ENCODE measurements at regions not wholly inside any gene's neighbourhood (a gene's known extent, or its start where the extent isn't known, plus 50 kb on each side); places are given as distances from the start of the nearest gene placed in this dataset.

- no peak overlapping the region for H3K27ac Mint-ChIP-seq
- H3K4me3 Mint-ChIP-seq: no peak overlapping the region
- ATAC-seq (replicated peaks in 1 of 2) (no peak), DNase-seq (no peak)
- H3K4me1 Mint-ChIP-seq (ENCODE audit: low read depth): no peaks in the 10 kb centered on the region
- H3K36me3 Mint-ChIP-seq (ENCODE audit: insufficient read depth in 2 of 2): no peaks in the 10 kb centered on the region
- peaks cover 2% of the 10 kb centered on the region in 2 donors for H3K9me3 Mint-ChIP-seq
- H3K27me3 Mint-ChIP-seq (ENCODE audit: low read depth): no peaks in the 10 kb centered on the region
These were observed 102.1 kb upstream of the SPHKAP start for GRCh38 chr2:228283491-228284171.

- Mint-ChIP-seq H3K27me3 (ENCODE audit: low read depth) (no peaks in the 10 kb centered on the region), H3K4me3 (no peak overlapping the region), H3K4me1 (ENCODE audit: low read depth) (no peaks in the 10 kb centered on the region), H3K36me3 (ENCODE audit: insufficient read depth in 2 of 2) (no peaks in the 10 kb centered on the region), H3K27ac (no peak overlapping the region), H3K9me3 (peaks cover 2 to 4% of the 10 kb centered on the region in 2 donors)
- ATAC-seq (replicated peaks in 1 of 2): no peak
- no peak for DNase-seq
These were observed 100.9 kb upstream of the SPHKAP start for GRCh38 chr2:228282376-228282775.

- no peak overlapping the region for H3K4me3 Mint-ChIP-seq
- no peak for DNase-seq
- H3K27ac Mint-ChIP-seq: no peak overlapping the region
- H3K9me3 Mint-ChIP-seq: peaks cover 0 to 2% of the 10 kb centered on the region in 2 donors
- no peaks in the 10 kb centered on the region for H3K36me3 Mint-ChIP-seq (ENCODE audit: insufficient read depth in 2 of 2)
- ATAC-seq (replicated peaks in 1 of 2): no peak
- H3K27me3 Mint-ChIP-seq (ENCODE audit: low read depth): no peaks in the 10 kb centered on the region
- no peaks in the 10 kb centered on the region for H3K4me1 Mint-ChIP-seq (ENCODE audit: low read depth)
These were observed 91.7 kb upstream of the SPHKAP start for GRCh38 chr2:228273159-228273558.

- DNase-seq (no peak), ATAC-seq (replicated peaks in 1 of 2) (no peak)
- no peaks in the 10 kb centered on the region for H3K36me3 Mint-ChIP-seq (ENCODE audit: insufficient read depth in 2 of 2)
- H3K27me3 Mint-ChIP-seq (ENCODE audit: low read depth): no peaks in the 10 kb centered on the region
- peaks cover 0 to 3% of the 10 kb centered on the region in 2 donors for H3K9me3 Mint-ChIP-seq
- H3K4me1 Mint-ChIP-seq (ENCODE audit: low read depth): no peaks in the 10 kb centered on the region
- H3K27ac Mint-ChIP-seq: no peak overlapping the region
- no peak overlapping the region for H3K4me3 Mint-ChIP-seq
These were observed 87.9 kb upstream of the SPHKAP start for GRCh38 chr2:228269351-228269750.

GRCh38 chr2:228268756-228269155 lies 87.3 kb upstream of the SPHKAP start:
- H3K27ac Mint-ChIP-seq: no peak overlapping the region
- no peak for DNase-seq
- ATAC-seq (replicated peaks in 1 of 2): no peak
- no peaks in the 10 kb centered on the region for H3K27me3 Mint-ChIP-seq (ENCODE audit: low read depth)
- no peaks in the 10 kb centered on the region for H3K36me3 Mint-ChIP-seq (ENCODE audit: insufficient read depth in 2 of 2)
- no peak overlapping the region for H3K4me3 Mint-ChIP-seq
- peaks cover 0 to 3% of the 10 kb centered on the region in 2 donors for H3K9me3 Mint-ChIP-seq
- H3K4me1 Mint-ChIP-seq (ENCODE audit: low read depth): no peaks in the 10 kb centered on the region

GRCh38 chr2:228268301-228268700 lies 86.8 kb upstream of the SPHKAP start:
- Mint-ChIP-seq H3K4me1 (ENCODE audit: low read depth) (no peaks in the 10 kb centered on the region), H3K36me3 (ENCODE audit: insufficient read depth in 2 of 2) (no peaks in the 10 kb centered on the region), H3K4me3 (no peak overlapping the region), H3K27ac (no peak overlapping the region), H3K9me3 (peaks cover 0 to 3% of the 10 kb centered on the region in 2 donors), H3K27me3 (ENCODE audit: low read depth) (no peaks in the 10 kb centered on the region)
- DNase-seq (no peak), ATAC-seq (replicated peaks in 1 of 2) (no peak)

GRCh38 chr2:228263156-228263555 lies 81.7 kb upstream of the SPHKAP start:
- Mint-ChIP-seq H3K4me1 (ENCODE audit: low read depth) (no peaks in the 10 kb centered on the region), H3K4me3 (no peak overlapping the region), H3K27me3 (ENCODE audit: low read depth) (no peaks in the 10 kb centered on the region), H3K36me3 (ENCODE audit: insufficient read depth in 2 of 2) (no peaks in the 10 kb centered on the region), H3K27ac (no peak overlapping the region), H3K9me3 (peaks cover 5 to 8% of the 10 kb centered on the region in 2 donors)
- ATAC-seq (replicated peaks in 1 of 2): peak in 1 of 2 donors; percentile 70
- no peak for DNase-seq

- ATAC-seq (replicated peaks in 1 of 2) (no peak), DNase-seq (no peak)
- H3K4me3 Mint-ChIP-seq: no peak overlapping the region
These were observed 80.1 kb upstream of the SPHKAP start for GRCh38 chr2:228261546-228261945.

GRCh38 chr2:228257379-228257778 lies 75.9 kb upstream of the SPHKAP start:
- H3K36me3 Mint-ChIP-seq (ENCODE audit: insufficient read depth in 2 of 2): no peaks in the 10 kb centered on the region
- no peak for ATAC-seq (replicated peaks in 1 of 2)
- no peak for DNase-seq
- H3K4me1 Mint-ChIP-seq (ENCODE audit: low read depth): no peaks in the 10 kb centered on the region
- H3K4me3 Mint-ChIP-seq: no peak overlapping the region
- H3K27ac Mint-ChIP-seq: no peak overlapping the region
- peaks cover 5% of the 10 kb centered on the region in 2 donors for H3K9me3 Mint-ChIP-seq
- H3K27me3 Mint-ChIP-seq (ENCODE audit: low read depth): no peaks in the 10 kb centered on the region

More at GRCh38 chr2:228261546-228261945, 80.1 kb upstream of the SPHKAP start:
- Mint-ChIP-seq H3K27ac (no peak overlapping the region), H3K36me3 (ENCODE audit: insufficient read depth in 2 of 2) (no peaks in the 10 kb centered on the region), H3K27me3 (ENCODE audit: low read depth) (no peaks in the 10 kb centered on the region), H3K9me3 (peaks cover 5 to 8% of the 10 kb centered on the region in 2 donors), H3K4me1 (ENCODE audit: low read depth) (no peaks in the 10 kb centered on the region)

GRCh38 chr2:228253752-228254151 lies 72.3 kb upstream of the SPHKAP start:
- Mint-ChIP-seq H3K4me3 (no peak overlapping the region), H3K9me3 (peaks cover 2% of the 10 kb centered on the region in 2 donors), H3K27ac (no peak overlapping the region), H3K36me3 (ENCODE audit: insufficient read depth in 2 of 2) (no peaks in the 10 kb centered on the region), H3K27me3 (ENCODE audit: low read depth) (no peaks in the 10 kb centered on the region), H3K4me1 (ENCODE audit: low read depth) (no peaks in the 10 kb centered on the region)
- DNase-seq (no peak), ATAC-seq (replicated peaks in 1 of 2) (no peak)

- Mint-ChIP-seq H3K4me3 (no peak overlapping the region), H3K36me3 (ENCODE audit: insufficient read depth in 2 of 2) (no peaks in the 10 kb centered on the region), H3K27ac (no peak overlapping the region), H3K9me3 (peaks cover 2 to 3% of the 10 kb centered on the region in 2 donors), H3K4me1 (ENCODE audit: low read depth) (no peaks in the 10 kb centered on the region), H3K27me3 (ENCODE audit: low read depth) (no peaks in the 10 kb centered on the region)
- ATAC-seq (replicated peaks in 1 of 2) (no peak), DNase-seq (no peak)
These were observed 65.8 kb upstream of the SPHKAP start for GRCh38 chr2:228247335-228247734.

- Mint-ChIP-seq H3K27ac (no peak overlapping the region), H3K27me3 (ENCODE audit: low read depth) (no peaks in the 10 kb centered on the region), H3K4me1 (ENCODE audit: low read depth) (no peaks in the 10 kb centered on the region), H3K36me3 (ENCODE audit: insufficient read depth in 2 of 2) (no peaks in the 10 kb centered on the region), H3K9me3 (peaks cover 2 to 3% of the 10 kb centered on the region in 2 donors), H3K4me3 (no peak overlapping the region)
- DNase-seq (no peak), ATAC-seq (replicated peaks in 1 of 2) (no peak)
These were observed 64.1 kb upstream of the SPHKAP start for GRCh38 chr2:228245601-228246000.

- ATAC-seq (replicated peaks in 1 of 2): no peak
- no peaks in the 10 kb centered on the region for H3K27me3 Mint-ChIP-seq (ENCODE audit: low read depth)
- DNase-seq: no peak
- H3K9me3 Mint-ChIP-seq: peaks cover 0 to 5% of the 10 kb centered on the region in 2 donors
- no peaks in the 10 kb centered on the region for H3K4me1 Mint-ChIP-seq (ENCODE audit: low read depth)
- no peaks in the 10 kb centered on the region for H3K36me3 Mint-ChIP-seq (ENCODE audit: insufficient read depth in 2 of 2)
- no peak overlapping the region for H3K27ac Mint-ChIP-seq
- no peak overlapping the region for H3K4me3 Mint-ChIP-seq
These were observed 61.1 kb upstream of the SPHKAP start for GRCh38 chr2:228242591-228242990.

- Mint-ChIP-seq H3K36me3 (ENCODE audit: insufficient read depth in 2 of 2) (no peaks in the 10 kb centered on the region), H3K9me3 (peaks cover 0 to 4% of the 10 kb centered on the region in 2 donors), H3K4me1 (ENCODE audit: low read depth) (no peaks in the 10 kb centered on the region), H3K27ac (no peak overlapping the region), H3K27me3 (ENCODE audit: low read depth) (no peaks in the 10 kb centered on the region), H3K4me3 (no peak overlapping the region)
- ATAC-seq (replicated peaks in 1 of 2) (no peak), DNase-seq (no peak)
These were observed 58.5 kb upstream of the SPHKAP start for GRCh38 chr2:228239907-228240561.
